ENCODE measurements at regions not wholly inside any gene's neighbourhood (a gene's known extent, or its start where the extent isn't known, plus 50 kb on each side); places are given as distances from the start of the nearest gene placed in this dataset.

- DNase-seq (ENCODE audit: low read depth in 1 of 2, low spot score in 1 of 2): no peak
- no peaks in the 10 kb centered on the region for H3K27me3 ChIP-seq (ENCODE audit: insufficient read depth, poor library complexity, severe bottlenecking)
- no peak overlapping the region for H3K4me3 ChIP-seq (replicated peaks; ENCODE audit: insufficient read depth, low read length)
- TF ChIP-seq CTCF (IDR thresholded peaks at IDR 0.05; ENCODE audit: insufficient read depth, low read length) (no peak), GABPA (IDR thresholded peaks at IDR 0.05; ENCODE audit: low read depth) (no peak), POLR2AphosphoS5 (IDR thresholded peaks at IDR 0.05; ENCODE audit: low read depth) (no peak), REST (IDR thresholded peaks at IDR 0.05; ENCODE audit: insufficient replicate concordance, low read depth) (no peak), SPI1 (IDR thresholded peaks at IDR 0.05; ENCODE audit: borderline replicate concordance, low read depth) (no peak)
- H3K27ac ChIP-seq (replicated peaks): no peak overlapping the region
Measured at GRCh38 chr2:43028188-43028587, 198.2 kb downstream of the ZFP36L2 start.

- no peak overlapping the region for H3K4me3 ChIP-seq (replicated peaks; ENCODE audit: insufficient read depth, low read length)
- no peak for DNase-seq (ENCODE audit: low read depth in 1 of 2, low spot score in 1 of 2)
- no peak overlapping the region for H3K27ac ChIP-seq (replicated peaks)
- no peaks in the 10 kb centered on the region for H3K27me3 ChIP-seq (ENCODE audit: insufficient read depth, poor library complexity, severe bottlenecking)
- no peak for TF ChIP-seq GABPA (IDR thresholded peaks at IDR 0.05; ENCODE audit: low read depth)
- no peak for TF ChIP-seq CTCF (IDR thresholded peaks at IDR 0.05; ENCODE audit: insufficient read depth, low read length)
- no peak for TF ChIP-seq POLR2AphosphoS5 (IDR thresholded peaks at IDR 0.05; ENCODE audit: low read depth)
- TF ChIP-seq REST (IDR thresholded peaks at IDR 0.05; ENCODE audit: insufficient replicate concordance, low read depth): no peak
- TF ChIP-seq SPI1 (IDR thresholded peaks at IDR 0.05; ENCODE audit: borderline replicate concordance, low read depth): no peak
Measured at GRCh38 chr2:43027097-43027873, 199.1 kb downstream of the ZFP36L2 start.

- TF ChIP-seq POLR2AphosphoS5 (IDR thresholded peaks at IDR 0.05; ENCODE audit: low read depth) (no peak), CTCF (IDR thresholded peaks at IDR 0.05; ENCODE audit: insufficient read depth, low read length) (no peak), SPI1 (IDR thresholded peaks at IDR 0.05; ENCODE audit: borderline replicate concordance, low read depth) (no peak), REST (IDR thresholded peaks at IDR 0.05; ENCODE audit: insufficient replicate concordance, low read depth) (no peak), GABPA (IDR thresholded peaks at IDR 0.05; ENCODE audit: low read depth) (no peak)
- Histone ChIP-seq H3K27ac (replicated peaks) (no peak overlapping the region), H3K27me3 (ENCODE audit: insufficient read depth, poor library complexity, severe bottlenecking) (no peaks in the 10 kb centered on the region), H3K4me3 (replicated peaks; ENCODE audit: insufficient read depth, low read length) (no peak overlapping the region)
- DNase-seq (ENCODE audit: low read depth in 1 of 2, low spot score in 1 of 2): no peak
Measured at GRCh38 chr2:43026426-43027096, 199.8 kb downstream of the ZFP36L2 start.
